Right ventricle myocardium superior (tissue), 1 donor: ENCODE measurements at regions not wholly inside any gene's neighbourhood (a gene's known extent, or its start where the extent isn't known, plus 50 kb on each side); places are given as distances from the start of the nearest gene placed in this dataset.
A peak's percentile ranks its signal among the peaks of the same experiment; 100 is the strongest.
"Not testable (repeated sequence)": the region's sequence is repeated elsewhere in the genome, so short reads cannot be mapped to it uniquely, and the experiment has no call there.

ENCODE experiments used
- ATAC-seq: fragments of 200-7000 bp; cut with Tn5 transposase; one replicate; pipeline ENCODE4 v1.9.1; 2020; ENCODE audit warnings: mild to moderate bottlenecking; ENCODE audit not compliant: poor library complexity
- DNase-seq: peaks from one replicate; pipeline ENCODE4 v3.0.0-alpha.2; 2020
- intact Hi-C: fragments of 100-400 bp; cut with DNase I; formaldehyde crosslinking; loops from one replicate; pipeline ENCODE4 v1.11.2; 2022
- donor health status: DM: no; HTN: yes; CAD: no; lungs with severe emphysema.

DNA sequence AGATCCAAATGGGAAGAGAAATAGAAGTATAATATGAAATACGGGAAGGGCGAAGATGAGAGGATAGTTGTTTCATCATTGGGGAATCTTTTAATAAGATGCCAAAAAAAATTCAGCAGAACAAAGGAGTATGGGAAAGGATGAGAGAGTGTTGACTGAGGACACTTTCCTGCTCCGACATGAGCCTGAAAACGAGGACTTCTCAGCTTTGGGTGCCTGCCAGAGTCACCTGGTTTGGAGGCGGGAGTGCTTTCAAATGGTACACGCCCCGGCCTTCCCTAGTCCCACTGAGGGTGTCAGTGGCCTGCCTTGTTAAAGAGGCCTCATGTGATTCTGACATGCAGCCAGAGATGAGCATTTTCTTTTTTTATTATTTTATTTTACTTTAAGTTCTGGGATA lies 250.9 kb downstream of the ANKRD60 start:
- ATAC-seq (no peak), DNase-seq (no peak)
- intact Hi-C loops, result no loop called here

DNA sequence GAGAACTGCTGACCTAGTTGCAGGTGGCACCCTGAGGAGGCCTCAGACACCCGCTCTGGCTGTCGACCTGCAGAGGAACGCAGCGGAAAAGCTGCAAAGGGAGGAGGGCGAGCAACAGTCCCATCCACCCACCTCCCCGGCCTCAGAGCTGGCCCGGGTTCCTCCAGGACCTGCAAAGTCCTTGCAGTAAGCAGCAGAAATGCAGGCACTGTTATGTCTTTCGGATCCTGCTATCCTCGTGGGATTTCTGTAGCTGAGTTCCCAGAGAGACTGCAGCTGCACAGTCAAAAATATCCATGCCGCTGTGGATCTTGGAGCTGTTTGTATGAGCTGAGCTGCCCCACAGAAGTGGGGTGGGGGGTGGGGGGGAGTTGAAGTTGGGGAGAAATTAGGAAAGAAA lies 251.3 kb downstream of the ANKRD60 start:
- intact Hi-C loops, result no loop called here
- ATAC-seq, result peak; percentile 56
- DNase-seq, result no peak

DNA sequence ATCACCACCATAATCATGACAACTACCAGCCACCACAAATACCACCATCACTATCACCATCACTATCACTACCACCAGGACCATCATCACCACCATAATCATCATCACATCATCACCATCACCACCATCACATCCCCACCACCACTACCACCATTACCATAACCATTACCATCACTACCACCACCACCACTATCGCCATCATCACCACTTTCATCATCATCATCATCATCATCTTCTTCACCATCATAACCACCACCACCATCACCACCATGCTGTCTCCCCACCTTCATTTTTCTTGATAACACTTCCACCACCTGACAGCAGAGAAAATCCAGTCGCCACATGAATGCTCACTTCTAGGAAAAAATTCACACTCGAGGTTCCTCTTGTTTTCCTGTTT lies 253.6 kb downstream of the ANKRD60 start:
- intact Hi-C loops, result no loop called here
- ATAC-seq (no peak), DNase-seq (no peak)

DNA sequence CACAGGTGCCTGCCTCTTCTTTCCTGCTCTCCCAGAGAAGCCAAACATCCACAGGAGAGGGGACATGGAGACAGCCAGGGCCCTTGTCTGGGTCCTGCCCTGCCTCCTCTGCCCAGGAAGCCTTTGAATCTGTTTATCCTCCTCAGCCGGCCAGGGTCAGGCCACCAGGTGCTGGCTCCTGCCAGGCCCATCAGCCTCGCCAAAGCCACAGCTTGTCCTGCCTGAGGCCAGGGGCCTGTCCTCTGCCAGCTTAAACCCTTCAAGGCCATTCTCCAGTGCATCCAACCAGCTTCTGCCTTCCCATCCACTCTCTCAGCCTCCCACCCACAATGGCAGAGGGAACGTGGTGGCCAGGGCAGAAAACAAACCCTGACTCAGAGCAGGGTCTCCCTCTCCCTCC lies 254.6 kb downstream of the ANKRD60 start:
- intact Hi-C loops, result no loop called here
- DNase-seq (no peak), ATAC-seq (no peak)

DNA sequence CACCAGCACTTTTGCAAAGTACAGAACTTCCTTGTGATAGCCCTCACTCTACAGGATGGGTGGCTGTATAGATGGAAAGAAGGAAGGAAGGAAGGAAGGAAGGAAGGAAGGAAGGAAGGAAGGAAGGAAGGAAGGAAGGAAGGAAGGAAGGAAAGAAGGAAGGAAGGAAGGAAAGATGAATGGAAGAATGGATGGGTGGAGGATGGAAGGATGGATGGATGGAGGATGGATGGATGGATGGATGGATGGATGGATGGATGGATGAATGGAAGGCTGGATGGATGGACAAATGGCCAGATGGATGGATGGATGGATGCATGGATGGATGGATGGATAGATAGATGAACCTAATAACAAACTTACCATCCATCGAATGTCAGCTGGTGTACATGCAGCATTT lies 256.9 kb downstream of the ANKRD60 start:
- DNase-seq, intact Hi-C loops, ATAC-seq: not testable (repeated sequence)

DNA sequence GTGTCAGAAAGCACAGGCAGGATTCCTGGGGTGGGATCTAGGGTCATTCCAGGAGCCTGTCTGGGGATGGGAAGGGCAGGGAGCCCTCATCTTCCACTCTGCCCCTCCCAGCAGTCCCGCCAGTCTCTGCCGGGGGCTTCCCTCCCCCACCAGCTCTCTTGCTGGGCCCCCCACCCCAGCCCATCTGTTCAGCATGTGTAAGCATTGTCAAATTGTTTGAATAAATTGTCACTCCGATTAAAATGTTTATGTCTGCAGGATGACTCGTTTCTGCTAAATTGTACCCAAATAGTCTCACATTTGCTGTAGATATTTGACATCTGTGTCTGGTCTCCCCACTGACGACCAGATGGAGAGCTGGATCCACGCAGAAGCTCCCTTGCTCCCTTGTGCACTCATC lies 257.6 kb downstream of the ANKRD60 start:
- intact Hi-C loops, result no loop called here
- no peak for DNase-seq
- ATAC-seq, result no peak

DNA sequence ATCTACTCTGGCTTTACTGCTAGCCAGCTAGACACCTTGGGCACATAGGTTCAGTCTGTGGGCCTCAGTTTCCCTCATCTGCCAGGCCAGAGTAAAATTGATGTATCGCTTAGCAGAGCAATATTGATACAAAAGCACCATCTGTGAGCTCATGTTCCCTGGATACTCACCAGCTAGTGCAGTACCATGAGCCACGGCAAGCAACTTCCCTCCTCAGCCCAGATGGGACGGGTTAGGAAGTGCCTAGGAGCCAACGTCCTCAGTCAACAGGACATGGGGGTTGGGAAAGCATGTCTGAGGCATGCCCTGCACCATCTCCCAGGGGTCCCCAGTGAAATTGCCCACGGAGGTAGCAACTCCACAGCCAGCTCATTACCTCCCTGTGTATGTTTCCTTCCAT lies 258.3 kb downstream of the ANKRD60 start:
- DNase-seq, result no peak
- intact Hi-C loops, result no loop called here
- no peak for ATAC-seq

DNA sequence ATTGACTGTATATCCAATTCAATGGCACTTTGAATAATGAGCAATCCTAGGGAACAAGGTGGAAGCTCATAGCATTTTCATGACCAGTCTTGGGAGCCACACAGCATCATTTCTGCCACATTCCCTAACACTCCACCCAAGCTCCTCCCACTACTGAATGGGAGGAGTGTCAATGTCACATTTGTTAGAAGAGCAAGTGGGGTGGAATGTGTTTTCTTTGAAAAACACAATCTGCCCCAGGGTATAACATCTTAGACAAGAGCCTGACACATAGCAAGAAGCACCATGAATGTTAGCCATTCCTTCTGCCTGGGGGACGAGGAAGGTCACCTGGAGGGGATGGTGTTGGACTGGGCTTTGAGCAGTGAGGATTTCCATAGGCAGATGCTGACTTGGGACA lies 258.3 kb upstream of the PMEPA1 start:
- ATAC-seq (no peak), DNase-seq (no peak)
- intact Hi-C loops, result no loop called here

DNA sequence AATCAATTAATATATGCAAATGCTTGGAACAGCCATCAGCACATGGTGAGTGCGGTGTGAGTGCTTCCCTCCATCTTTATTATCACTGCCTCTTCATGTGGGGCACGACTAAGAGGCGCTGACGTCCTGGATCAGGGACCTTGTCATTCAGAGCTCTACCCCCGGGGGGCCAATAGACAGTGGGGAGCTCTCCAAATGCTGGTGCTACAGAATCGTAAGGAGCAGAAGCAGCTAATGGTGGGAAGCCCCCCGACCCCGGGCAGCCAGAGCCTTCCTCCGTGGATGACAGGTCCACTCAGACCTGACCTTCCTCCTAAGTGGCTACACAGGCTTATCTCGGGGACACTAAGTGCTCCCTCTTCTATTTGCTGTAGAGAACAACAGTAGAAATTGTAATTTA lies 257.5 kb upstream of the PMEPA1 start:
- DNase-seq (no peak), ATAC-seq (no peak)
- intact Hi-C loops, result no loop called here

DNA sequence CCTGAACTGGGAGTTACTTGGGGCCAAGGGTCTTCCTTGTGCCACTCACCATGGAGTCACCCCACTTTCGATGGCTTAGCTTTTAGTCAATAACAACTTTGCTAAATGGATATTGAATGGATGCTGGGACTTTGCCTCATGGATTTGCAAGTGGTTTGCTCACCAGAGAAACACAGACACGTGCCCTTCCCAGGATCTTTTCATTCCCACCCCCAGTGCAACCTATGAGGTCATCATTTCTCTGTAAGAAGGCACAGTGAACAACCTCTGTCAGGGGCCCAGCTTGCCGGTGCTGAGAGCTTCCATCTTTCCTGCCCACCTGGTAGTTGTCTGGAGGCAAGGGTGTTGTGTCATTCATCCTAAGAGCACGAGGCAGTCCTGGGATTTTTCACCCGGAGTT lies 256.8 kb upstream of the PMEPA1 start:
- DNase-seq (no peak), ATAC-seq (no peak)
- intact Hi-C loops, result no loop called here

DNA sequence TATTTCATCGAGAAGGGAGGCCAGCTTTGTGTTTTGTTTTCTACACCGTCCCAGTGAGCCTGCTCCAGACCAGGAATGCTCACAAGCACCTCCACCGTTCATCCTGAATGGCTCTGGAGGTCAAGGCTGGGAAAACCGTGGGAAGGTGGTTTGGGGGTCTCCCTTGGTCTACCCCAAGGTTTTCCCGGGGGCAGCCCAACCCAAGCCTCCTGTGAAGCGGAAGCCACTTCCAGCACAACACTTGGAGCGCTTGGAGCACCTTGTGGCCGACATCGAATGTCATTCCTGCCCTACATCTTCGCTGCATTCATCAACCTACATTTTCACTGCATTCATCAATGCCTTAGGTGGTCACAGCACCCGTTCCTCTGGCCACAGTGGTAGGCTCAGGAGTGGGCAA lies 255.6 kb upstream of the PMEPA1 start:
- DNase-seq (no peak), ATAC-seq (no peak)
- intact Hi-C loops, result no loop called here

DNA sequence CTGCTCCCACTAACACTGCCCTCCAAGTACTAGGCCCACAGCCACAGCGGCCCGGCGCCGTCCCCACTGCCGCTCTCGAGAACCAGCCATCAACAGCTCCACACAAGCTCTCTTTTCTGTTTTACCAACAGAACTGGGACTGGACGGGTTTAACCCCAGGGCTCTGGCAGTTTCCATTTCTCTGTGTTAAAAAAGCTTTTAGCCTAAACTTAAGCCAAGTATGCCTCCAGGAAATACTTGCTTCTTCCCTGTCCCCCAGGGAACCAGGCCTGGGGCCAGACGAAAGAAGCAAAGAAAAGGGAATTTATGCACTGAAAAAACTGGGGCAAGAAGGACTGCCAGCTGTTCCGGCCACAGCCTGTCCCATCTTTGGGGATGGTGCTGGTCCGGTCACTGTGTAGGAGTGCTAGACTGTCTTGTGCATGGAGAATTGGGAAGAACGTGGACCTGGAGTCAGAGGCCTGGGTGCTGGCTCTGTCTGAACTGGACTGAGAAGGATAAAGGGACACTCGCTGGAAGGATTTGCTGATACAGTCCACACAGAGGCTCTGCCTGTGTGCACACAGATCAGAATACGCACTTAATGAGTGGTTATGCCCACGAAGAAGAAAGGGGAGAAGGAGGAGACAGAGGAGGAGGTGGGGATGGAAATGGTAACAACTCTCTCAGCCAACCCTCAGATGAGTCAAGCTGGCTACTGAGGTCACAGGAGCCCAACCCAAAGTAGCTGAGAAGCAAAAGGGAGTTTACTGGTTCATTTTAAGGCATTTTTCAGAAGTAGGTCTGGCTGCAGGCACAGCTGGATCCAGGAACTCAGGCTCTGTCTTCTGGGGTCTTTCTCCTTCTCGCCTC lies 254.4 kb upstream of the PMEPA1 start:
- no peak for DNase-seq

DNA sequence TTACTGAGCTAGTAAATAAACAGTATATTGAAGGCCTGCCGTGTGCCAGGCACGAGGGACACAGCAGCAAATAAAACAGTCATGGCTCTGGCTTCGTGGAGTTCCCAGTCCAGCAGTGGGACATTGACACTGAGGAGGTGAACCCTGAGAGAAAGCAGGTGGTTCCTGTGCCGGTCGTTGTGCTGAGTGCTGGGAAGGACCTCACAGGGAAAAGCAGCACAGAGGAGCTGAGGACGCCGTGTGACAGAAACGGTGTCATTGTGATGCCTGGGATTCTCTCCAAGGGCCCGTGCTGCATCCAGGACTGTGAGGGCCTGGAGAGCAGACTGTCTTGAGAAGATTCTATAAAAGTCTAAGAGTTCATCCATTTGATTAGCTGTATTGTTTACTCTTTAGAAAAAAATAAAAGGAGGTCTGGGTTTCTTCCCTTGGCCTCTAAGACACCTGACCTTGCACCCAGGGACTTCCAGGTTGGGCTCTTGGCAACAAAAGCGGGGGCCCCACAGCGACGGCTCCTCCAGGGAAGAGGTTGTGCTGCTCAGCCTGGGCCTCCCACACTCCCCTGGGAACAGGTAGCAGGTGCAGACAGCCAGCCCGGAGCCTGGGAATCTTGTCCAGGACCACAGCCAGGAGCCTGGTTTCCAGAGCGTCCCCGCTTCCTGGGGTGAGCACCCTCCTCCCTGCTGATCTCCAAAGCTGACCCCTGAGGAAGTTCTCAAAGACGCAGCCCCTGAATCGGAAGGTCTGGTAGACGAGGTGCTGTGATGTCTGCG lies 251.2 kb upstream of the PMEPA1 start:
- DNase-seq (no peak), ATAC-seq (peak; percentile 33)
- intact Hi-C loops, result no loop called here

More for the DNA sequence above, 254.4 kb upstream of the PMEPA1 start:
- intact Hi-C loops, result no loop called here
- peak; percentile 66 for ATAC-seq

DNA sequence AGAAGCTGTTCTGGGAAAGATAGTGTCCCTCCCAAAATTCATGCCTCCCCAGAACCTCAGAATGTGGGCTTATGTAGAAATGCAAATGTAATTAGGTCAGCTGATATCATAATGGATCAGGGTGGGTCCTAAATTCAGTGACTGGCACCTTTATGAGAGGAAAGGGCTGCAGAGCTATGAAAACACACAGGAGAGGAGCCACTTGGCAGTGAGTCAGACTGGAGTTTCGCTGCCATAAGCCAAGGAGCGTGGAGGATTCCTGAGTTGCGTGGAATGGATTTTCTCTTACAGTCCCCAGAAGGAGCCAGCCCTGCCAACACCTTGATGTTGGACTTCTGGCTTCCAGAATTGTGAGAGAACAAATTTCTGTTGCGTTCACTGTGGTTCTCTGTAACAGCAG lies 249.8 kb upstream of the PMEPA1 start:
- no peak for DNase-seq
- intact Hi-C loops, result no loop called here
- ATAC-seq, result no peak

DNA sequence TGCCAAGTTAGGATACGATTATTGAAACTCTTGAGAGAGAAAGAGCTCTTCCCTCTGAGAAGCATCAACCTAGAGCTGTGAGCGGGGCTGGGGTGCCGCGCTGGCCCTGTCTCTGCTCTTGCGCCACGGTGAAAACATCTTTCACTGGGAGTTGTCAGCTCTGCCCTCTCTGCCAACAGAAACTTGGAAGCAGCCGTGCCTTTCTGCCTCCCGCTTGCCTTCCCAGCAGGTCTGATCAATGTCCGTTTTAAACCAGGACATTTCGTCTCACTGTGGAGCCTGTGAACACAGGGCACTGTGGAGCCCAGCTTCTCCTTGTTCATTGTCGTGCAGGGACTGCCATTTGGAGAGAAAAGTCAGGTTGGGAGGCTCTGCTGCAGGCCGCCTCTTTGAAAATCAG lies 249.2 kb upstream of the PMEPA1 start:
- ATAC-seq (no peak), DNase-seq (no peak)
- intact Hi-C loops, result no loop called here

DNA sequence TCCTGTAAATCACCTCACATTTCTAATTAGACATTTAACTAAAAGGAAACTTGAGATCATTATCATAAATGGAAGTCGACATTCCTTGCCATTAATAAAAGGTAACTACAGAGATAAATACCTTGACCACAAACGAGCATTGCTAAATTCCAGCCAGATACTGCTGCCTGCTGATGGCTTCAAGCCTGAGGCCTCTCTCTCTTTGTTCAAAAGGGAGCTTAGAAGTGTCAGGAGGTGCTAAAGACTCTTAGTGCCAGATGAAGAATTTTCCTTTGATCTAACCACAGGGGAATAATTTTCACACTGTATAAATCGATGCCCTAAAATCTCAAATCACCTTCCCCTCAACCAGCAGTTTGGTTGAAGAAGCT lies 248.2 kb upstream of the PMEPA1 start:
- no peak for DNase-seq
- ATAC-seq, result no peak

DNA sequence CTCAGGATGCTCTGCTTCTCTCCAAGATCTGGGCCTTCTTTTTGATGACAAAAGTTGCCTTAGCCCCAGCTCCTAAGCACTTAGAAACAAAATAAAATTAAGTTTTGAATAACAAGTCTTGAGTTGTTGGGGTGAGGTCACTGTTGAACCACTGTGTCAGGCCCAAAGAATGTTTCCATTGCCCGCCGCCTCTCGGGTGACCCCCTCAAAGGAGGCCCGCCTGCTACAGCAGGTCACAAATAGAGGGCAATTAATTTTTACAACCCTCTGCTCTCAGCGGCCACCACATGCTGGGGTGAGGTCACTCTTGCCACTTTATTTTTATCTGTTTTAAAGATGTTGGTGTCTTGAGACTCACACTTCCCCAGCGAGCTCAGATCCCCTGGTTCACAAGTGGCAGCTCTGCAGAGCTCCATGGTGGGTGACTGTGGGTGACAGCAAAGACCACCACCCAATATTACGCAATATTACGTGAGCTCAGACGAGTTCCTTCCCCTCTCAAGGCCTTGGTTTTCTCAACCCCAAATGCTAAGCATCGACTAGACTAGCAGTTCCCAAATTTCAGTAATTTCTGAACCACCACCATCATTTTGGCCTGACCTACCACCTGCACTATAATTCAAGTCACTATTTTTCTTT lies 247.7 kb upstream of the PMEPA1 start:
- DNase-seq, result no peak
- ATAC-seq, result no peak
- intact Hi-C loops, result no loop called here

More for the DNA sequence above, 248.2 kb upstream of the PMEPA1 start:
- intact Hi-C loops, result no loop called here

DNA sequence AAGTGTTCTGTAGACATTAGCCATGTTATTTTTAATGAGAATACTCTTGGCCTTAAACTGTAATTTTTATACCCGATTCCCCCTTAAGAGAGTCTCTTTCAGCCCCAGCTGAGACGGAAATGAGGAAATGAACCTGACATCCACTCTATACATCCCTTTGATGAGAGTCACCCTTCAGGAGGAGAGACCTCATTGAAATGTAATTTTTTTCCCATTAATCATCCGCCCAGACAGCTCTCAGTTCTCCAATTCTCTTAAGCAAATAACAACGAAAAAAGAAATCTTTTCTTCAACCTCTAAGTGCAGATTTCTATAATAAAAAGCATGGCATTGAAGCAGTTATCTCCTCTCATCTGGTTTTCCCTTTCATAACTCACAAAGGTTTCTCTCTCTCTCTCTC lies 243.8 kb upstream of the PMEPA1 start:
- intact Hi-C loops, result no loop called here

DNA sequence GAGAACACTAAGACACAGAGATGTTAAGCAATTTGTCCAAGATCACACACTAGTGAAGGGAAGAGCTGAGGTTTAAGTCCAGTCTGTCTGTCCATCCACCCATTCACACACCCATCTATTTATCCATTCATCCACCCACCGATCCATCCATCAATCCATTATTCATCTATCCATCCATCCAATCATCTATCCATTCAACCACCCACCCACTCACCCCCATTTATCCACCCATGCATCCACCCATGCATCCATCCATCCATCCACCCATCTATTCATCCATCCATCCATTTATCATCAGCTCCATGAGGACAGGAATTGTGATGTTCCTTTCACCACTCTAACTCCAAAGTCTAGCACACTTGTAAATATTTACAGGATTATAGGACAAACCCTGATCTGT lies 242.3 kb upstream of the PMEPA1 start:
- intact Hi-C loops, result no loop called here
- DNase-seq (no peak), ATAC-seq (no peak)

More for the DNA sequence above, 243.8 kb upstream of the PMEPA1 start:
- ATAC-seq, result no peak
- no peak for DNase-seq

DNA sequence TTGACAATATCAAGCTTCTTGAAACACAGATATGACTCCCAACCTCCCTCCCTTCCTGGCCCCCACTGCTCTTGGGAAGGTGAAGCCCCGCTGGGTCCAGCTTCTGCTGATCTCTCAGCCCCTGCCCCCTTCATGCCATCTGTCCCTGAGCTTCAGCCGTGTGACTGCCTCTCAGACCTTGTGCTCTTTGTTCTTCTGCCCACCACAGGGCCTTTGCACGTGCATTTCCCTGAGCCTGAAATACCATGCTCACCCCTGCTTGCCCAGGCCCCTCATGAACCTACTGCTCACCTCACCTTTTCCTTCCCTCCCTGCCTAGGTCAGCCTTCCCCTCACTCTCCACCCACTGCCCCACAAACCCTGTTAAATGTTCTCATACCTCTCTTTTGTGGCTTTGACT lies 241.7 kb upstream of the PMEPA1 start:
- intact Hi-C loops, result no loop called here
- ATAC-seq, result no peak
- DNase-seq, result no peak
